ENCODE measurements at regions not wholly inside any gene's neighbourhood (a gene's known extent, or its start where the extent isn't known, plus 50 kb on each side); places are given as distances from the start of the nearest gene placed in this dataset.
"Not testable (repeated sequence)": the region's sequence is repeated elsewhere in the genome, so short reads cannot be mapped to it uniquely, and the experiment has no call there.

DNA sequence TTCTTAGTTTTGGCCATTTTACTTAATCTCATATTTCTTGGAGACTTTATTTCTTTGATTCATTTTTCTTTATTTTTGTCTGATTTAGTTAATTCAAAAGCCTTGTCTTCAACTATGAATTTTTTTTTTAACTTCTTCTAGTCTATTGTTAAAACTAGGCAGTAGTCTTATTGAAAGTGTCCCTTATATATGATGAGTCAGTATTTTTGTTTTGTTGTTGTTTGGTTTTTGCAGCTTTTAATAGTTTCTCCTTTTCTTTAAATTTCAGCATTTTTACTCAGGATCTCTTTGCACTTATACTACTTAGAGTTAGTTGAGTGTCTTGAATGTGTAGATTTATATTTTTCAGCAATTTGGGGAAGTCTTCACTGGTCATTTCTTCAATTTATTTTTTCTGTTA is 758.5 kb upstream of the CDH8 start:
- no peak for DNase-seq

DNA sequence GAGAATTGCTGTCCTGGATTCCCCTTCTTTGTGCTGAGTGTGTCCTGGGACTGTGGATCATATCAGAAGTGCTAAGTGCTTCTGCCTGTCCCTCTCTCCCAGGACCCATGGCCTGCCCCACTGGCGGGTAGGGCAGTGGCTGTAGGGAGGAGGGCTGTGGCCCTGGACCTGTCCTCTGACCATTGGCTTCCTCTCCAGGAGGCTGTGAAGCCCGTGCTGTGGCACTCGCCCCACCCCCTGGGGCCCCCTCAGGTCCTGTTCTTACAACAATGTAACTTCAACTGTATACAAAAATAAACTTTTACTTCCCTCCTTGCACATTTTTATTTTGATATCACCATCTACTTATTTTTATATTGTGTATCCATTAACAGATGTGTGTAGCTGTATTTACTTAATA is 743.8 kb upstream of the CDH8 start:
- not testable (repeated sequence) for DNase-seq

DNA sequence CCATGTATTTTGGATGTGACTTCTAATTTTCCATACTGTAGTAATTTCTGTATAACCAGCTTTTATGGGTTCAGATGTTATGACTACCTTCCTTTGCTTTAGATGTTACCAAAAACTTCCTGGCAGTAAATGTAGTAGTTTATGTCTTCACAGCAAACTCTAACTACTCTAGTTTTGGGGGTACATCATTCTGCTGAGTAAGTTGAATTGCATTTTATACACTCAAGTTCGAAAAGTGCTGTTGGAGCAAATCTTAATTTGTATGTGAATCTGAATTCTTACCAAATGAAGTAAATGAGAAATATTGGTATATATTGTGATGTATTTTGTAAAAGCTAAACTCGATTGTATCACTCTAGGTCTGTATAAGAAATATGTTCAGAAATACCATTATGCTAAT is 728.3 kb upstream of the CDH8 start:
- DNase-seq, result no peak

DNA sequence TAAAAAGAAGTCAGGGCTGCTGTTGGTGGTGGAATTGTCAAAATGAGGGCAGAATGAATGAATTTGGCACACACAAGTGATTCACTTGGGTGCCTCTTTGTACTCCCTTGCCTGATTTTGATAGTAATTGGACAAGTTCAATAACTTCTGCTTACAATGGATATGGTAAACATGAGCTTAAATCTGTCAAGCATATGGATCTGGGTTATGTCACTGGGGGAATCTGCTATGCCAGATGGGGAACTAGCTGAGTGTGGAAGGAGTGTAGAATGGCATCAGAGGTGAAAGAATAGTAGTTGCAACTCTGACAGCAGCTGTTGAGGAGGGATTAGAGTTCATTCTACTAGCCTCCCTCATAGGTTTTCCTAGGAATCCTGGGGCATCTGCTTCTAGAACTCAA is 724.2 kb upstream of the CDH8 start:
- no peak for DNase-seq

DNA sequence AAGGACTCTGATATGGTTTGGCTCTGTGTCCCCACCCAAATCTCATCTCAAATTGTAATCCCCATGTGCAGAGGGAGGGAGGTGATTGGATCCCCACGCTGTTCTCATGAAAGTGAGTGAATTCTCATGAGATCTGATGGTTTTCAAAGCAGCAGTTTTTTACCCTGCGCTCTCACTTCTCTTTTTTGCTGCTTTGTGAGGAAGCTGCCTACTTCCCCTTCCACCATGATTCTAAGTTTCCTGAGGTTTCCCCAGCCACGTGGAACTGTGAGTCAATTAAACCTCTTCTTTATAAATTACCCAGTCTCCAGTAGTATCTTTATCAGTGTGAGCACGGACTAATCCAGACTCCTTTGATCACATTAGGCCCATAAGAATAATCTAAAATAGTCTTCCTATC is 719.7 kb upstream of the CDH8 start:
- DNase-seq, result no peak

DNA sequence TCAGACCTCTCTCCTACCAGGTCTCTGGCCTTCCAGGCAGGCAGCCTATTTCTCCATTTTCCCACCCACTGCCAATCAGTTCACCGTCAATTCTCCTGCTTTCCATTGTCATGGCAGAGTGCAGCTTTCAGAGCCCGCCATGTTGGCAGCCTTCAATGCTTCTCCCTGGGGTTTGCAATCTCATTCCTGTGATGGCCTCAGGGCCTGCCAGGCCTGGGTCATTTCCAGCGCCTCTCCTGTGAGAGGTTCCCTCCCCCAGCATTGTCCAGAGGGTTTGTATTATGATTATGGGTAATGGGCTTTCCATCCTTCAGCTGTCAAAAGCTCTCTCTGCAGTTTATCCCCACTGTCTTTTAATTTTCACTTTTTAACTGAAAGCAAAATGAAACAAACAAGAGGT is 716.6 kb upstream of the CDH8 start:
- no peak for DNase-seq

DNA sequence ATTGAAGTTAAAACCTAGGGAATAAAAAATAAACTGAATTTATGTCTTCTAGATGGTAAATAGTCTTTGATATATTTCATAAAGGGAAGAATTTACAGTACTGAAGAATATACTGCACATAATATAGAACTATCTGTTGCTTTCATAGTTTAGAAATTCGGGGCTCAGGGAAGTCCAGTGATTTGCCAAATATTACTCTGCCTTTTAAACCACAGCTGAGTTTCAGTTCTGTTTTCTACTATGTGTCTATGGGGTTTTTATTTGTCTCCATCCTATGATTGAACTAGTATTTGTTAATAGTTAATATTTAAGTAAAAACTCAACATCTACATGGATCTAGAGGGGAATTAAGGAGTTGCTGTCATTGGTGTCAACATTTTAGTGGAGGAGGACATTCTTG is 715.0 kb upstream of the CDH8 start:
- no peak for DNase-seq

DNA sequence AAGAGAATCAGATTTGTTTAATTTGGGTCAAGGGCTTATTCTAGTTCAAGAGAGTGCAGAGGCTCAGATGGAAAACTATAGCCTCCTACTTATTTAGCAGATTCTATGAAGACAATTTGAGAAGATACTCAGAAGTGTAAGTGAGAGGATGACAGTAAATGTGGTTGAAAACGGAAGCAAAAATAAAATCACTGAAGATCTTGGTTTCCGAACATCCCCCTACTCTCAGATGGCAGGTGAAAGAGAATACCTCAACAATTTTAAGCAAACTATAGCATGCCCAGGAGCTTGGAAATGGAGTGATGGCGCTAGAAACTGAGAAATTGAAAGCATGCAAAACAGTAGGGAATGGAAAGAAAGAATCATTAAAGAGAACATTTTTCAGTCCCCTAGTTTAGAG is 705.5 kb upstream of the CDH8 start:
- no peak for DNase-seq

DNA sequence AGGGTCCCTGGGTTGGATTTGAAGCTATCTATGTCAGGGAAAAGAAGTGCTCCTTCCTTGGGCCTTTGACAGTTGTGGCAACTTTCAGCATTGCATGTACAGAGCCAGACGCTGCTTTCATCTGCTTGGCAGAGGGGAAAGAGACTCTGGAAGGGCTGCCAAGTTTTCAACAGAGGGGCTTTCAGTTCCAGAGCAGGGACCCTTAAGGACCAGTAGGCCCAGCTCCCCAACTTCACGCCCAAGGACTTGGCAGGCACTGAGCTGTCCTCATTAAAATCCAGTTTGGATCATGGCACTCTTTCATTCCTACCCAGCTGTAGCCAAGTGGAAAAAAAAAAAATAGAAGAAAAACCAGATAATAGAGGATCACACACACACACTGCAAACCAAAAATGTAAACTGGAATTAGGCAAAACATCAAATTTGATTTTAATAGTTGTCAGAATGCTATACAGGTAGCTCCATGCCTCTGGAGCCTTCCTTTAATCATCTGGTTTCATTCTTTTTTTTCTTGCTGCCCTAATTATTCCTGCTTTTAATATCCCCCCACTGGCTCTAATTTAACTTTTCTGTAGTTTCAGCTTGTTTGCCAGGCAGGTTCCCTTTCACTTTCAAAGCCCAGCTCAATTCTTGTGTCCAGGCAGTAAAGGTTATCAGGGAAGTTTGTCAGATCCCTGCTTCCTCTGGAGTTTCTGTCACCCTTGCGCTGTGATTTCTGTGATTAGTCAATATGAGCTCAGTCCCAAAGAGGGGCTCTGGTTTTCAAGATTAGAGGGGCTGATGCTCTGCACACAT is 702.6 kb upstream of the CDH8 start:
- DNase-seq, result no peak

DNA sequence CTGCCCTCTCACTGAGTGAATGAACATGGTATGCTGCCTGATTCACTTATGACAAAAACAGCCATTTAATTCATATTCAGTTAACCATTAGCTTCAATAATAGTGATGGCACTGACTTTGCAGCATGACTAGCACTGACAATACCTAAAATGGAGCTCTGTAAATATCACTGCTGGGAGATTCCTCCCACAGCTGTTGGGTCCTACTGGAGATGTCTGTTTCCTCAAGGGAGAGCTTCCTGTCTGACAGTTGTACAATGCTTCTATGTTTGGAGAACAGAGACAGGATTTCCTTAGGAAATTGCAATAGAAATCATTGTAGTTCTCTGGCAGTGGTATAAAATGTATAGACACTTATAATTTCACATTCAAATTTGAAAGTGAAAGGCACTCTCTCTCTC is 695.9 kb upstream of the CDH8 start:
- DNase-seq, result no peak

DNA sequence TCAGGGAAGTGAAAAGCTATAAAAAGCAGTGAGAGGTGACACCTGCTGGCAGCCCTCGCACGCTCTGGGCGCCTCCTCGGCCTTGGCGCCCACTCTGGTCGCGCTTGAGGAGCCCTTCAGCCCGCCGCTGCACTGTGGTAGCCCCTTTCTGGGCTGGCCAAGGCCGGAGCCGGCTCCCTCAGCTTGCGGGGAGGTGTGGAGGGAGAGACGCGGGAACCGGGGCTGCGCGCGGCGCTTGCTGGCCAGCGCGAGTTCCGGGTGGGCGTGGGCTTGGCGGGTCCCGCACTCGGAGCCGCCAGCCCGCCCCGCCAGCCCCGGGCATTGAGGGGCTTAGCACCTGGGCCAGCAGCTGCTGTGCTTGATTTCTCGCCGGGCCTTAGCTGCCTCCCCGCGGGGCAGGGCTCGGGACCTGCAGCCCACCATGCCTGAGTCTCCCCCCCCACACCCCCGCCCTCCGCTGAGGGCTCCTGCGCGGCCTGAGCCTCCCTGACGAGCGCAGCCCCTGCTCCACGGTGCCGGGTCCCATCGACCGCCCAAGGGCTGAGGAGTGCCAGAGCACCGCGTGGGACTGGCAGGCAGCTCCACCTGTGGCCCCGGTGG is 688.5 kb upstream of the CDH8 start:
- DNase-seq, result not testable (repeated sequence)

DNA sequence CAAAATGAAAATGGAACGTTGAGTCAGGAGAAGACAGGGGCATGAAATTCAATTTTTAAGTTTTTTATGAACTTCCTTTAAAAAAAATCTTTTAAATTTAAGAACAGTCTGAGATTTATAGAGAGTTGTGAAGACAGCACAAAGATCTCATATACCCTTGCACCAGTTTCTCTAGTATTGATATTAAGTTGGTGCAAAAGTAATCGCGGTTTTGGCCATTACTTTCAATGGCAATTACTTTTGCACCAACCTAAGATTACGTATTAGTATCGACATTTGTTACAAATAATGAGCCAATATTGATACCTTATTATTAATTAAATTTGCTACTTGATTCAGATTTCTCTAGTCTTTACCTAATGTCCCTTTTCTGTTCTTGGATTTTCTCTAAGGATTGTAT is 684.4 kb upstream of the CDH8 start:
- no peak for DNase-seq

DNA sequence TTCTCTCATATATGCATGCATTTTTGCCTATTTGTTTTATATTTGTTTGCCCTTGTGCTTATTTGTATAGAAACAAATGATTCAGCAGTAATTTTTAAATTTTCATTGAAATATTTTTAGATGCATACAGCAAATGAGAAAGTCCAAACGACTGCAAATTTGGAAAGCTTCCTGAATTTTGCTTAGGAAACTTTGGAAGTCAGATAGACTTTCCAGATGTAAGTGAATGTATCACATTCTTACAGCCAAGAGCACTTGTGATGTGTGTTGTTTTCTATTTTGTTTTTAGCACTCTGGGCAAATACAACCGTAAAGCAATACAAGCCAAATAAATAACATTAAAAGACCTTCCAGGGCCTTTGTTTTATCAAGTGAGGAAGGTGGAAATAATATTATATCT is 680.8 kb upstream of the CDH8 start:
- DNase-seq, result no peak

DNA sequence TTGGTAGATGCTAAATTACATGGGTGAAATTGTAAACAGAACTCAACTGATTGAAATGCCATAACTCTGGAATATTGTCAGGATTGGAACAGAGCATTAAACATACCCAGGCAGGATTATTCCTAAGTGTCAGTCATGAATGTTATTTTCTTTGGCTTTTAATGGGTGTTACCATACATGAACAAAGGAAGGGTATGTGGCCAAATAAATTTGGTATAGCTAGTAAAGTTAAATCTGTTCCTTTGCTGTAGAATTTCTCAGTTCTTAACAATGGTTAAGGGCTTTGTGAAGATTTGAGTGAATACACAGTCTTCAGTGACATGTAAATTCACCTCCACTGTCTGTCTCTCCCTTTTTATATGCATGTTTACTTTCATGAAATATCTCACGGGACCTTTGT is 679.5 kb upstream of the CDH8 start:
- DNase-seq, result no peak

DNA sequence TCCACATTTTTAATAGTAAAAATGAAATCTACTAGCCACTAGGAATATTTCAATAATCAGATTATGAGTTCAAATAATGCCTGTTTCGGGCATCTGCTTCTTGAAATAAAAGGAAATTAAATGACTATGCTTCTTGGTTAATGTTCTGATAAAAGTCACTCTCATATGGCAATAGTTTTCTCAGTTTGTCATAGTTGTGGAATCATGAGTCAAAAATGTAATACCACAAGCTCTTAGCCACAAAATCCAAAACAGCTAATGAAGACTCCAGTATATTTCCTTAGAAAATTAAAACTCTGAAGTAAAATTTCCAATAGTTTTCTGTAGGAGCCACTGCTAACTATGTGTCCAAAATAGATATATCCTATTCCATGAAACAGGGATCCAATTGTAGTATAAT is 676.3 kb upstream of the CDH8 start:
- no peak for DNase-seq

DNA sequence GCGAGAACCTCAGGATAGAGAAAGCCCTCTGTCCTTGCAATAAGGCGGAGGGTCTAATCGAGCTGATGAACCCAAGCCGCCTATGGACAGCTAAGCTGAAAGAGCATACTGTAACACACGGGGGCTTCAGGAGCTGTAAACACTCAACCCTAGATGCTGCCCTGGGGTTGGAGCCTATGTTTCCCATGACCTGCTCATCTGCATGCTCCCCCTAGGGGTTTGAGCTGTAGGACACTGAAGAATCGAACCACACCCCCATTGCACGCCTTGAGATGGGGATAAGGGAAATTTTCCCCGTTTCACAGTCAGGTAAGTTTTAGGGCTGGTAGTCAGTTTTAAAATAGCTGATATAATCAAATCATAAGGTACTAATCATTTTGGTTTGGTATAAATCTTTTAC is 675.6 kb upstream of the CDH8 start:
- DNase-seq, result no peak

DNA sequence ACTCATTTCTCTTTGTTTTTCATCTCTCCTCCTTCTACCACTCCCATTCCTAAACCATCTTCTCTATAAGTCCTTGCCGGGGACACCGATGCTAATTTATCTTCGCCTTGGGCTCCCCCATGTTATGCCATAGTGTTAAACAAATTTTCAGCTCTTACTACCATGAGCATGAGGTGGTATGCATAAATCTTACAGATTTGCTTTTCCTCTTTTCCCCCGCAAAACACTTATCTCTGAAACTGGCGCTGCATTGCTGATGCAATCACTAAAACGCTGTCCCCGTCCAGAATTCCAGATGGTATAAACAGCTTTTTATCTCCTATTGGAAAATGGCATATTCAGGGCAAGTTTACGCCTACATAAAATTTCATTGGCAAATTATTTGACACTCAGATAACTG is 673.6 kb upstream of the CDH8 start:
- DNase-seq, result no peak

DNA sequence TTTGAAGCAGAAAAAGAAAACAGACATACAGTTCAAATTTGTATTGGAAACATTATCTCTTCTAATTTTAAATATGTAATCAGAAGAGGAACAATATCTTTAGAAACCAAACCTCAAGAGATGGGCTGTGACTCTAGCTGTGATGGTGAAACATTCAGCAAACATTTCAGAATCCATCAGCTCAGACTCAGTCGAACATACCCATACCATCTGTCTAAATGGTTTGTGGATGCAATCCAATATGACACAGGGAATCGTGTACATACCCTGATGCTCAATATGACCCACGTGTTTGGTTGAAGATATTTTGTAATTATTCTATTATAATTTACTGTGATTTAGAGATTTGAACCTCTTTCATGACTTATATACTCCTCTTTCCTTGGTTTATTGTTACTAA is 665.2 kb upstream of the CDH8 start:
- DNase-seq, result no peak

DNA sequence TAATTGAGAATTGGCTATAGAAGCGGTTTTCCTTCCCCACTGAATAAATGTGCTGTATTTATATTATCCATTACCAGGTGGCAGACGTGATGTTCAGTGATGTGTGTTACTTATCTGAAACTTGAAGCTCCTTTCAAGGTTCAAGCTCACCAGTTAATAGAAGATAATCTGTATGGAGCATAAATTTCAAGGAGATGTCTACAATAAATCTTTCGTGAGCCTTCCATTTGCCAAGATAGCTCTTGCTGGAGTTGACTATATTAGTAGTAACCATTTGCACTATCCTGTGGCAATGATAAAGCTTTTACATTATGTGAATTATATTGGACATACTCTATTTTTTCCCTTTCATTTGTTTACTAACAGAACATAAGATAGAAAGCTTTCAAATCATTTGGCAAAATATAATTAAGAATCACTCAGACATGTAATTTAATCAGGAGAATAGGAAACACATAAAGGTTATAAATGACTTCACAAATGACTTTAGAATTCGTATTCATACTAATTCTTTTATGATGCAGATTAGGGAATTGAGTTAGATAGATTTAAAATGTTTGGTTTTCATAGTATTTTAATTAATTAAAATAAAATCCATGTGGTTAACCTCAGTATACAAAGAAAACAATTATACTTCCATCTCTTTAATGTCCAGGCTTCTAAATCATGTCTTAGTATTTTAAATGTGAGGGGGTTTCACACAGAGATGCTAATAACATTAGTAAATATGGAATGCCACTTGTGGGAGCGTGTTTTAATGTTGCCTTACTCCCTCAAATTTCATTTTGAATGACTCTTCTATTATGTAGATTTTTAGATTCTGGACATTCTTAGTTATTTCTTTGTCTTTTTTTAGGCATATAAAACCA is 664.4 kb upstream of the CDH8 start:
- DNase-seq, result no peak

DNA sequence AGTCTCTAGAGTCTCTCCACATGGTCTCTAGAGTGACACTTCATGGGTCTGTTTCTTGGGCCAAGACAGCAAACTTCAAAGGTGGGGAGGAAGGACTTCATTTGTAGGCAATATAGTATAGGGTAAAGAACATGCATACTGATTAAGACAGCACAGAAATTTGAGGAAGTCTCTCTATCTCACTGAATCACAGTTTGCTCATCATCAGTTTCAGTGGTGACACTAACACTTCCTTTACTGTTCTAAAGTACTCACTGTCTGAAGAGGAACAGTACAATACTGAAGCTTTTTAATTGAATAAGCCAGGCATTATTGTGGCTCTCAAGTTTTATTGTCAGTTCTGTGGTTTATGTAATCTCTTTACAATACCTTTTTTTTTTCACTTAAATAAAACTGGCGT is 656.4 kb upstream of the CDH8 start:
- no peak for DNase-seq

DNA sequence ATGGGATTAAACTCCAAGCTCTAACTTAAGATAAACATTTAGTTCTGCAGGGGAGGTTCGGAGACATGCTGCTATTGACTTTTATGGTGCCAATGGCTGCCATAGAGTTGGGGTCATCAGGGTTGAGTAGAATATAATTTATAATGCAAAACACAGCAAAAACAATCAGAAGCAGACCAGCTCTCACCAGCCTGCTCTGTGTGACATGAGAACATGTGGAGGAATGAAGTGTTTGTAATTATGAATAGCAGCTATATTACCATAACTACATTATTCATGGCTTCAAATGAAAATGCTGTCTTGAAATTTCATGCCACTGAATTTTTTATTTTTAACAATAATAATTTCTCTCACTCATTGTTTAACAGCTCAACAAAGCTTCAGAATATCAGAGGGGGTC is 645.6 kb upstream of the CDH8 start:
- DNase-seq, result no peak

DNA sequence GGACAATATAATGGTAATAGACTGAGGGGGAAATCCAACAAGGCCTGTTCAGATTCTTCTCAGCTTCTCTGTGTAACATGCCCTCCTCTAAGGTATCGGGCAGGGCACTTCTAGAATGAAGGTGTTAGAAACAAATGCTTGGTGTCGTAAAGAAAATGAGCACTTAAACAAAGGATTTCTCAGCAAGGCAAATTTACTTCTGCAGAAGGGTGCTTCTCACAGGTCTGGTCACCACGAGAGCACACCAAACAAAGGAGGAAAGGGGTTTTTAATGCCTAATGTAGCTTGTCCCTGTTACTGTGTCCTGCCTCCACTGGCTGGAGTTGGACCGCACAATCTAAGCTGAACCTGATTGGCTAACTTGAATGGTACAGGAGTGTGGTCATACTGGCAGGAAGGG is 642.6 kb upstream of the CDH8 start:
- DNase-seq, result no peak

DNA sequence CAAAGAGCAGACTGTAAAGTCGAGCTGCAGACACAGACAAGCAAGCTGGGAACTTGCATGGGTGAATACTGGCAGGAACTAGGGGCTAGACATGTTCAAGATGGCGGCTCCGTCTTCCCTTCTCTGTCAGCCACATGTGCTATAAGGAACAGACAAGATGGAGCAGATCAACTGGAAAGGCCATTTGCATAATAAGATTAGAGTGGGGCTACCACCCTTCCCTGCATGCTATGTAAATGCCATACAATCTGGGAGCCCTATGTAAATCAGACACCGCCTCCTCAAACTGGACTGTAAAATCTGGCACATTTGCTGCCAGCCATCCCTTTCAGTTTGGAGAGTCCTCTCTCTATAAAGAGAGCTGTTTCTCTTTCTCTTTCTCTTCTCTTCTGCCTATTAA is 640.1 kb upstream of the CDH8 start:
- DNase-seq, result no peak

DNA sequence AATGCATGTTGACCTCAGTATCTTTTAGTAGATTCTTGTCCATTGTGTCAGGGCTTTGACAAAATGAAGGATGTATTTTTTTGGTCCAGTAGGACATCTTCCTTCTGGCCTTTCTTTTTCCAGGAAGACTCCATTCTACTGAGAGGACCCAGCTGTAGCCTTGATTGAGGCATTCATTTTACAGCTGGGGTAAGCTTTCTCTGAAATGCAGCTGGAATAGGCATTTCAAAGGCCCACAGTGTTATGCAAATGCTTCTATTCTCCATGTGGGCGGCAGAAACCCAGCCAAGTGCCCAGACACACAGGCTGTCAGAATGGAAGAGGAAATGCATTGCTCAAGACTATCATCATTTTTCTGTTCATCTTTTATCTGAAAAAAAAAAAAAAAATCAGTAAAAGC is 629.0 kb upstream of the CDH8 start:
- DNase-seq, result no peak

Measured in NCI-H2029 treated with DMSO at 0.1 percent for 48 hours (cell line).